Esophagus squamous epithelium (tissue), 5 donors: ENCODE measurements at regions not wholly inside any gene's neighbourhood (a gene's known extent, or its start where the extent isn't known, plus 50 kb on each side); places are given as distances from the start of the nearest gene placed in this dataset.

Source experiments
- DNase-seq: peaks from one replicate; lab custom pipeline; 2025; lab: John Stamatoyannopoulos, UW
- H3K27ac ChIP-seq, 4 donors: fragments of 200-600 bp; sonication (generic); one replicate each; pipeline ENCODE4 v1.5.1; 2016 to 2019; ENCODE audit warnings: mild to moderate bottlenecking in 1 of 4
- H3K27me3 ChIP-seq, 4 donors: fragments of 200-600 bp; sonication (generic); 1 replicate in 3 of 4; 2 replicates in 1 of 4; pipeline versions ENCODE4 v1.5.1 to v1.6.0; 2017 to 2021; ENCODE audit warnings: antibody characterized with exemption in 1 of 4
- H3K36me3 ChIP-seq, 3 donors: fragments of 200-600 bp; sonication (generic); one replicate each; pipeline ENCODE4 v1.5.1; 2016 to 2019
- H3K4me1 ChIP-seq, 3 donors: fragments of 200-600 bp; sonication (generic); one replicate each; pipeline ENCODE4 v1.5.1; 2017 to 2019
- H3K4me3 ChIP-seq, 4 donors: fragments of 200-600 bp; sonication (generic); 1 replicate in 3 of 4; 2 replicates in 1 of 4; pipeline ENCODE4 v1.5.1; 2016 to 2019; ENCODE audit warnings: mild to moderate bottlenecking in 2 of 4, moderate library complexity in 1 of 4
- H3K9me3 ChIP-seq, 3 donors: fragments of 200-600 bp; sonication (generic); one replicate each; pipeline ENCODE4 v1.5.1; 2016 to 2019
- POLR2A ChIP-seq, 4 donors: fragments of 450-650 bp; IDR thresholded peaks; one replicate each; pipeline ENCODE4 v1.6.1; 2017; ENCODE audit warnings: antibody characterized with exemption in 4 of 4, mild to moderate bottlenecking in 4 of 4, moderate library complexity in 3 of 4
- WGBS, 2 donors: methylation state at CpG; one replicate each; pipeline ENCODE4 v1.1.5; 2018; 5-methylcytosine and 5-hydroxymethylcytosine counted together
- intact Hi-C: fragments of 100-400 bp; cut with DNase I; formaldehyde crosslinking; loops from one replicate; pipeline ENCODE4 v1.15.0; 2022
- TF ChIP-seq, protein P1 (sequence below), 6 experiments: fragments of 450-650 bp in 4 of 6; fragments of 200-600 bp in 2 of 6; sonication (generic) in 2 of 6; IDR thresholded peaks; one replicate each; pipeline ENCODE4 v1.5.1; 2016 to 2019; ENCODE audit warnings: antibody characterized with exemption in 6 of 6, mild to moderate bottlenecking in 4 of 6, moderate library complexity in 4 of 6
- donor health status: DM: yes; HTN: yes; CAD: no.

- Histone ChIP-seq H3K27ac (no peak overlapping the region), H3K4me1 (no peaks in the 10 kb centered on the region), H3K27me3 (no peaks in the 10 kb centered on the region), H3K36me3 (no peaks in the 10 kb centered on the region), H3K4me3 (no peak overlapping the region), H3K9me3 (peaks cover 0 to 5% (median 0%) of the 10 kb centered on the region in 3 donors)
- TF ChIP-seq, protein P1, sequence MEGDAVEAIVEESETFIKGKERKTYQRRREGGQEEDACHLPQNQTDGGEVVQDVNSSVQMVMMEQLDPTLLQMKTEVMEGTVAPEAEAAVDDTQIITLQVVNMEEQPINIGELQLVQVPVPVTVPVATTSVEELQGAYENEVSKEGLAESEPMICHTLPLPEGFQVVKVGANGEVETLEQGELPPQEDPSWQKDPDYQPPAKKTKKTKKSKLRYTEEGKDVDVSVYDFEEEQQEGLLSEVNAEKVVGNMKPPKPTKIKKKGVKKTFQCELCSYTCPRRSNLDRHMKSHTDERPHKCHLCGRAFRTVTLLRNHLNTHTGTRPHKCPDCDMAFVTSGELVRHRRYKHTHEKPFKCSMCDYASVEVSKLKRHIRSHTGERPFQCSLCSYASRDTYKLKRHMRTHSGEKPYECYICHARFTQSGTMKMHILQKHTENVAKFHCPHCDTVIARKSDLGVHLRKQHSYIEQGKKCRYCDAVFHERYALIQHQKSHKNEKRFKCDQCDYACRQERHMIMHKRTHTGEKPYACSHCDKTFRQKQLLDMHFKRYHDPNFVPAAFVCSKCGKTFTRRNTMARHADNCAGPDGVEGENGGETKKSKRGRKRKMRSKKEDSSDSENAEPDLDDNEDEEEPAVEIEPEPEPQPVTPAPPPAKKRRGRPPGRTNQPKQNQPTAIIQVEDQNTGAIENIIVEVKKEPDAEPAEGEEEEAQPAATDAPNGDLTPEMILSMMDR (IDR thresholded peaks at IDR 0.05) = no peak
- TF ChIP-seq POLR2A (IDR thresholded peaks at IDR 0.05) = no peak
- intact Hi-C loops = no loop called here
- DNase-seq = no peak
- 54 to 76% methylated on average over 2 of the region's 2 CpGs for WGBS, 2 donors
Observed at GRCh38 chr9:12274577-12274976, 418.6 kb upstream of the TYRP1 start.

DNA sequence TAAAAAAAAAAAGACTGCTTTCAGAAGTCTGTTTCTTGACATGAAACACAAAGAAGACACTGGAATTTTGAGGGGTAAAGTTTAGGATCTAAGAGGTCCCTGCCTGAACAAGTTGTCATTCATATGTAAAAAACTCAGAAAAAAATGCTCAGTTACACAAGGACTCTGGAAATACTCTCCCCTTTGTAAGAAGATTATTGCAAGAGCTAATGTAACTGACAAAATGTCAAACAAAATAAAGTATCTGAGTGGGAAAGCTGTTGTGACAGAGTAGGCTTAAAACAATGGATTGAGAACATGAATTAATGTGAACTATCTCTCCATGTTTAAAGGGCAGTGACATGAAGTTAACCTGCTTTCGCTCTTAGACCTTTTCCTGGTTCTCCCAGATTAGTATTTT lies 416.7 kb upstream of the TYRP1 start:
- Histone ChIP-seq H3K36me3 (no peaks in the 10 kb centered on the region), H3K27ac (no peak overlapping the region), H3K4me3 (no peak overlapping the region), H3K4me1 (no peaks in the 10 kb centered on the region), H3K27me3 (no peaks in the 10 kb centered on the region), H3K9me3 (peaks cover 0 to 5% (median 0%) of the 10 kb centered on the region in 3 donors)
- no peak for TF ChIP-seq POLR2A (IDR thresholded peaks at IDR 0.05)
- TF ChIP-seq, protein P1 (IDR thresholded peaks at IDR 0.05) = no peak
- intact Hi-C loops = no loop called here
- WGBS, 2 donors = 50 to 60% methylated on average over 1 of the region's 1 CpG
- DNase-seq = no peak

- H3K27ac ChIP-seq = no peak overlapping the region
- no peaks in the 10 kb centered on the region for H3K9me3 ChIP-seq
- H3K4me1 ChIP-seq = no peaks in the 10 kb centered on the region
- no peak for DNase-seq
- no peaks in the 10 kb centered on the region for H3K27me3 ChIP-seq
- H3K36me3 ChIP-seq = no peaks in the 10 kb centered on the region
- intact Hi-C loops = no loop called here
- TF ChIP-seq POLR2A (IDR thresholded peaks at IDR 0.05) = no peak
- TF ChIP-seq, protein P1 (IDR thresholded peaks at IDR 0.05) = no peak
- H3K4me3 ChIP-seq = no peak overlapping the region
Observed at GRCh38 chr9:12289711-12290110, 403.5 kb upstream of the TYRP1 start.

DNA sequence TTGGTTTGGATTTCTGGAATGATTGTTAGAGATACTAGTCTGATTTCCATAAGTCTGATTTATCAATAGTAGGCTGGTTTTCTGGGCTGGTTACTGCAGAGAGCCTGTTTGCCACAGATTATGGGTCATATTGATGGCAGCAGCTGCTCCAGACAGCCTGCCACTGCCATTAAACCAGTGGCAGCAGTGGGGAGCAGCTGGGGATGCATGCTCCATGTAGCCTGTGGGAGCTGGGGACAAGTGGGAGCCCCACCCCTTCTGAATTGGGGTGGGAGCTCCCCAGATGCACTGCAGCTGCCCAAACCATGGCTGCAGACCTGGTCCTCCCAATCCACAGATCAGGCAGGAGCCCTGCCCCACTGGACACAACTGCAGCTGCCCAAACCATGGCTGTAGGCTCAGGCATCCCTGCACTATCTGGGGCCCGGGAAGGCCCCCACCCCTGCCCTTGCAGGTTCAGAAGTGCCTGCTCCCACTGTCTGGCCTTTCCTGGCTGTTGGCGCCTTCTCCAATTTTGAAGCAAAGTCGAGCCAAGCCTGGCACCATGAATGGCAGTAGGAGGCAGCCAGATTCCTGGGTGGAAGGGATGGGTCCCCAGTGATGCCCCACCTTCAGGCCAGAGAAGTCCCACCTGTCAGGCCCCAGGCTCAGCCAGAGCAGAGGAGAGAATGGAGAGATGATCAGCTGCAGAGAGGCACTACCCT lies 402.9 kb upstream of the TYRP1 start:
- H3K36me3 ChIP-seq = no peaks in the 10 kb centered on the region
- no peak for TF ChIP-seq POLR2A (IDR thresholded peaks at IDR 0.05)
- TF ChIP-seq, protein P1 (IDR thresholded peaks at IDR 0.05) = no peak
- H3K27me3 ChIP-seq = no peaks in the 10 kb centered on the region
- no peak overlapping the region for H3K4me3 ChIP-seq
- H3K9me3 ChIP-seq = no peaks in the 10 kb centered on the region
- no peaks in the 10 kb centered on the region for H3K4me1 ChIP-seq
- no CpG with 5 or more reads among the region's 3 CpGs for WGBS, 2 donors
- DNase-seq = no peak
- no peak overlapping the region for H3K27ac ChIP-seq
- intact Hi-C loops = no loop called here

DNA sequence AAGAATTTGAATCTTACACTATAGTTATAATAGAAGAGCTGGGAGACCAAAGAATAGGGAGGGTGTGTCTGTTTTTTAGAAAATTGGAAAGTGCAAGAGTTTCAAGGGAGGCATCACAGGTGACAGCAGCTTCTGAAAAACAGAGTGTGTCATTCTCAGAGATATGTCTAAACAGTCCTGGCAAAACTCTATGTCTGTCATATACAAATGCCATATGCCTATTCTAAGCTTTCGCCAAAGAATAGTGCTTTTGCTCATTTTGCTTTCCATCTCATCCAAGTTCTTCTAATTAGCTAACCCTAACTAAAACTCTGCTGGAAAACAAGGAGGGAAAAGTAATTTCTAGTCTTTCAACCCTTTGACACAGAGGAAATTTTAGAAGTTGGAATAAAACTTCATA lies 388.0 kb upstream of the TYRP1 start:
- no peak for DNase-seq
- Histone ChIP-seq H3K27me3 (no peaks in the 10 kb centered on the region), H3K4me1 (no peaks in the 10 kb centered on the region), H3K36me3 (no peaks in the 10 kb centered on the region), H3K9me3 (no peaks in the 10 kb centered on the region), H3K4me3 (no peak overlapping the region), H3K27ac (no peak overlapping the region)
- 75 to 86% methylated on average over 1 of the region's 1 CpG for WGBS, 2 donors
- TF ChIP-seq, protein P1 (IDR thresholded peaks at IDR 0.05) = no peak
- TF ChIP-seq POLR2A (IDR thresholded peaks at IDR 0.05) = no peak
- intact Hi-C loops = no loop called here
